Astrocyte (in vitro differentiated cells and primary cell): ENCODE measurements at regions not wholly inside any gene's neighbourhood (a gene's known extent, or its start where the extent isn't known, plus 50 kb on each side); places are given as distances from the start of the nearest gene placed in this dataset.

Source experiments
- CTCF ChIP-seq: IDR thresholded peaks from 2 replicates; pipeline ENCODE4 v1.5.1; 2011; ENCODE audit warnings: low read depth, mild to moderate bottlenecking, inconsistent platforms, low read length, moderate library complexity; ENCODE audit not compliant: insufficient read depth
- EZH2 ChIP-seq: IDR thresholded peaks from 2 replicates; pipeline ENCODE4 v1.6.1; 2012; ENCODE audit warnings: mild to moderate bottlenecking, low read length, inconsistent platforms; ENCODE audit not compliant: insufficient read depth

- TF ChIP-seq EZH2 (no peak), CTCF (no peak)
Measured at GRCh38 chr2:234565842-234566619, 69.2 kb upstream of the ARL4C start.
